ENCODE measurements at regions not wholly inside any gene's neighbourhood (a gene's known extent, or its start where the extent isn't known, plus 50 kb on each side); places are given as distances from the start of the nearest gene placed in this dataset.

DNA sequence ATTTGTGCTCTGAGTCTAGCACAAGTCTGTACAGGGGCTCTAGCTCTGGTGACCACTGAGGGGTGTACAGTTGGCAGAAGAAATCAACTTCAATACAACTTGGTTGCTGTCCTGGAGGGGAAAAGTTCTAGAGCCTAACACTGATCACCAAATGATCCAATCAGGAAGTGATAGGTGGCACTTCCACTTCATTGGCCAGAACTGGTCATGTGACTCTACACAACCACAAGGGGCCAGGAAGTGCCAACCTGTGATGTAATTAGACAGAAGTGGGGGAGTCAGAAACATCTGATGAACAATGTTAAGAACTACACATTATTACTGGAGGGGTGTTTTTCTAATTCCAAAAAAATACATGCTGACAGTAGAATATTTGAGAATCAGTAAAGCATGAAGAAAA lies 401.6 kb downstream of the VRK1 start:
- peaks cover 18% of the 10 kb centered on the region for H3K9me3 Mint-ChIP-seq
- DNase-seq, result no peak
- H3K4me1 Mint-ChIP-seq, result peaks cover 8% of the 10 kb centered on the region
- H3K27ac Mint-ChIP-seq, result no peak overlapping the region
- no peaks in the 10 kb centered on the region for H3K36me3 Mint-ChIP-seq (ENCODE audit: low read depth)
- TF ChIP-seq, protein P1, sequence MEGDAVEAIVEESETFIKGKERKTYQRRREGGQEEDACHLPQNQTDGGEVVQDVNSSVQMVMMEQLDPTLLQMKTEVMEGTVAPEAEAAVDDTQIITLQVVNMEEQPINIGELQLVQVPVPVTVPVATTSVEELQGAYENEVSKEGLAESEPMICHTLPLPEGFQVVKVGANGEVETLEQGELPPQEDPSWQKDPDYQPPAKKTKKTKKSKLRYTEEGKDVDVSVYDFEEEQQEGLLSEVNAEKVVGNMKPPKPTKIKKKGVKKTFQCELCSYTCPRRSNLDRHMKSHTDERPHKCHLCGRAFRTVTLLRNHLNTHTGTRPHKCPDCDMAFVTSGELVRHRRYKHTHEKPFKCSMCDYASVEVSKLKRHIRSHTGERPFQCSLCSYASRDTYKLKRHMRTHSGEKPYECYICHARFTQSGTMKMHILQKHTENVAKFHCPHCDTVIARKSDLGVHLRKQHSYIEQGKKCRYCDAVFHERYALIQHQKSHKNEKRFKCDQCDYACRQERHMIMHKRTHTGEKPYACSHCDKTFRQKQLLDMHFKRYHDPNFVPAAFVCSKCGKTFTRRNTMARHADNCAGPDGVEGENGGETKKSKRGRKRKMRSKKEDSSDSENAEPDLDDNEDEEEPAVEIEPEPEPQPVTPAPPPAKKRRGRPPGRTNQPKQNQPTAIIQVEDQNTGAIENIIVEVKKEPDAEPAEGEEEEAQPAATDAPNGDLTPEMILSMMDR (IDR thresholded peaks at IDR 0.05), result no peak
- peaks cover 9% of the 10 kb centered on the region for H3K27me3 Mint-ChIP-seq (ENCODE audit: low read depth, poor library complexity)
- no peak overlapping the region for H3K4me3 Mint-ChIP-seq

DNA sequence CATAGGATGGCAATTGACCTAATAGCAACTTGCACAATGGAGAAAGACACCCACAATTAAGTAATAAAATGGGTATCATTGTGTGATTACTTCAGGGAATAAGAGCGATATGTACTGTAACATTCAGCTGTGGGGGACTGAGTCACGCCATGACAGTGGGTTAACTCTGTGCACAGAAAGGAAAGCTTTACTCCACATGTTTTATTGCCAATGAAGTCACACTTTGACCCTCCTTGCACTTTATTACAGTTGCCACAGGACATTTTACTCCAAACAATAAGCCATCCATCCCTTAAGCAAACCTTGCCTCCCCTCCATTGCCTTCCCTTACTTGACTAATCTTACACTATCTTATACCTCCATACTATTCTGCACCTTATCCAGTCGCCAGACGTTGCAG lies 403.1 kb downstream of the VRK1 start:
- no peak overlapping the region for H3K27ac Mint-ChIP-seq
- DNase-seq, result no peak
- peaks cover 9% of the 10 kb centered on the region for H3K9me3 Mint-ChIP-seq
- no peaks in the 10 kb centered on the region for H3K36me3 Mint-ChIP-seq (ENCODE audit: low read depth)
- TF ChIP-seq, protein P1 (IDR thresholded peaks at IDR 0.05), result no peak
- no peak overlapping the region for H3K4me3 Mint-ChIP-seq
- H3K27me3 Mint-ChIP-seq (ENCODE audit: low read depth, poor library complexity), result peaks cover 13% of the 10 kb centered on the region
- H3K4me1 Mint-ChIP-seq, result peaks cover 8% of the 10 kb centered on the region

DNA sequence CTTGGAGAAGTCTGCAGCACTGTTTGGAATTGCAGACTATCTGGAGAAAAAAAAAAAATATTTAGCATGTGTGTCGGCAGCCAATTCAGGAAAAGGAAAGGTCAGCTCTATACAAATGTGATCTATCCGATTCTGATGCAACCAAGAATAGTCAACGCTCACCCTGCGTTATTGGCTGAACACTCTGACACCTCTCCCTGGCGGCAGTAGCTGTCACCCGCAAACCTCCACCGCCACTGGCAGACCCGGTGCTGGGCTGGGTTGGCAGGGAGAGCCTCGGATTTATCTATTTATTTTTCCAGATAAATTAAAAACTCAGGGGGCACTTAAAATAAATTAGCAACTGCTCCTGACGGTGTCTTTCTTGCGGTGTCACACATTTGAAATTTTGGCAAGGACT lies 409.7 kb downstream of the VRK1 start:
- no peak overlapping the region for H3K4me3 Mint-ChIP-seq
- H3K36me3 Mint-ChIP-seq (ENCODE audit: low read depth), result no peaks in the 10 kb centered on the region
- no peak for DNase-seq
- H3K9me3 Mint-ChIP-seq, result no peaks in the 10 kb centered on the region
- peaks cover 19% of the 10 kb centered on the region for H3K27me3 Mint-ChIP-seq (ENCODE audit: low read depth, poor library complexity)
- no peak overlapping the region for H3K27ac Mint-ChIP-seq
- TF ChIP-seq, protein P1 (IDR thresholded peaks at IDR 0.05), result no peak
- H3K4me1 Mint-ChIP-seq, result peaks cover 5% of the 10 kb centered on the region

DNA sequence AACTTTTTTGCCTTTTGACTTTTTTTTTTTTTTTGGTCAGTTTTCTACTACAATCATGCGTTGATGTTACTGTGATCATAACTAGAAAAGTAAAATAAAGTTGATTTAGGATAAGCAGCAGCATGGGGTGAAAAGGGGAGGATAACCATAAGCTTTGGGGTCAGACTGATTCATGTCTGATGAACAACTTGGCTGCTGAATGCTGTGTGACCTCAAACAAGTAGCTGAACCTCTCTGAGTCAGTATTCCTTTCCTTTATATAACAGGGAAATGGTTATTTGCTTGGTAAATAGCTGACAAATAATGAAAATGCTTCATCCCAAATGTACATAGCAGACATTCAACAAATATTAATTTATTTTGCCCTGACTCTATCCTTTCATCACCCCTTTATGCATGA lies 413.0 kb downstream of the VRK1 start:
- no peak for DNase-seq
- TF ChIP-seq, protein P1 (IDR thresholded peaks at IDR 0.05), result no peak
- Mint-ChIP-seq H3K4me1 (peaks cover 19% of the 10 kb centered on the region), H3K36me3 (ENCODE audit: low read depth) (no peaks in the 10 kb centered on the region), H3K27me3 (ENCODE audit: low read depth, poor library complexity) (peaks cover 22% of the 10 kb centered on the region), H3K9me3 (no peaks in the 10 kb centered on the region), H3K4me3 (no peak overlapping the region), H3K27ac (no peak overlapping the region)

DNA sequence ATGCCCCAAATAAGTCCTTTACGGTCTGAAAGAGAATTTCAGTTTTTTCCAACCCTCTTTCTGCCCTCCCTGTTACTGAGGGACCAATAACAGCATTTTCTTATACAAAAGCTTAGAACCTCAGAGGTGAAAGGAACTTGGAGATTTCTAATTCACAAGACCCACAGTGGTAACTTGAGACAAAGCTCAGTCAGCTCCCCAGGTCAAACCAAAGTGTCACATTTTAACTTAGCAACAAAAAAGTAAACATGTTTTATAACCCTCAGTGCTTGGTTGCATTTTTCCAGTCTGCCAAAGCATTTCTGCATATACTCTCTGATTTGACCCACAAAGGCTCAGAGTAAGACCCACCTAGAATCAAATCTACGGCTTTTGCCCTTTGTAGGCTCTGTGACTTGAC lies 415.2 kb downstream of the VRK1 start:
- DNase-seq, result no peak
- H3K36me3 Mint-ChIP-seq (ENCODE audit: low read depth), result no peaks in the 10 kb centered on the region
- no peak overlapping the region for H3K27ac Mint-ChIP-seq
- H3K4me3 Mint-ChIP-seq, result no peak overlapping the region
- H3K27me3 Mint-ChIP-seq (ENCODE audit: low read depth, poor library complexity), result peaks cover 41% of the 10 kb centered on the region
- H3K9me3 Mint-ChIP-seq, result no peaks in the 10 kb centered on the region
- peaks cover 19% of the 10 kb centered on the region for H3K4me1 Mint-ChIP-seq
- TF ChIP-seq, protein P1 (IDR thresholded peaks at IDR 0.05), result no peak

DNA sequence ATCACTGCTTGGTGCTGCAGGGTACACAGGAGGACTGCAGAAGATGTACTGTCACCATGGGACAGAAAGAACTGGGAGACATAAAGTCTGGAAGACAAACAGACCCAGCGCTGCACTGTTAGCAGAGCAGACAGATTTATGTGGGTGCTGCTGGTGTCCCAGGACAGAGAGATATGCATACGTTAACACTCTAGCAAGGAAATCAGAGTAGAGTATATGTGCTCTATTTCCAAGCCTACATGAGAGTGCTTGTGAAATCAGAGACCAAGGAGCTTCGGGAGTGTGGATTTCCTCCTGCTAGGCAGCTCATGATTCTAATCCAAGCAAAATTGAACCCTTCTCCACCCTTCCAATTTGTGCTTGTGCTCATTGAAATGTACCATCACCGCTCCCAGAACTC lies 416.5 kb downstream of the VRK1 start:
- no peak overlapping the region for H3K4me3 Mint-ChIP-seq
- no peaks in the 10 kb centered on the region for H3K9me3 Mint-ChIP-seq
- peaks cover 19% of the 10 kb centered on the region for H3K4me1 Mint-ChIP-seq
- H3K27me3 Mint-ChIP-seq (ENCODE audit: low read depth, poor library complexity), result peaks cover 50% of the 10 kb centered on the region
- H3K27ac Mint-ChIP-seq, result no peak overlapping the region
- no peak for DNase-seq
- H3K36me3 Mint-ChIP-seq (ENCODE audit: low read depth), result no peaks in the 10 kb centered on the region
- TF ChIP-seq, protein P1 (IDR thresholded peaks at IDR 0.05), result no peak

Data from nephron progenitor cell (in vitro differentiated cells).